Stimulated activated CD8-positive, alpha-beta memory T cell treated with anti-CD3 and anti-CD28 coated beads, Interleukin-4, amount 100 ng/mL, for 4 hours (primary cell): ENCODE measurements at regions not wholly inside any gene's neighbourhood (a gene's known extent, or its start where the extent isn't known, plus 50 kb on each side); places are given as distances from the start of the nearest gene placed in this dataset.

Experiments used
- DNase-seq, 2 donors: peaks; one replicate each; pipeline ENCODE4 v3.0.0-alpha.2; 2020; ENCODE audit warnings: low read depth in 2 of 2, low spot score in 1 of 2

DNA sequence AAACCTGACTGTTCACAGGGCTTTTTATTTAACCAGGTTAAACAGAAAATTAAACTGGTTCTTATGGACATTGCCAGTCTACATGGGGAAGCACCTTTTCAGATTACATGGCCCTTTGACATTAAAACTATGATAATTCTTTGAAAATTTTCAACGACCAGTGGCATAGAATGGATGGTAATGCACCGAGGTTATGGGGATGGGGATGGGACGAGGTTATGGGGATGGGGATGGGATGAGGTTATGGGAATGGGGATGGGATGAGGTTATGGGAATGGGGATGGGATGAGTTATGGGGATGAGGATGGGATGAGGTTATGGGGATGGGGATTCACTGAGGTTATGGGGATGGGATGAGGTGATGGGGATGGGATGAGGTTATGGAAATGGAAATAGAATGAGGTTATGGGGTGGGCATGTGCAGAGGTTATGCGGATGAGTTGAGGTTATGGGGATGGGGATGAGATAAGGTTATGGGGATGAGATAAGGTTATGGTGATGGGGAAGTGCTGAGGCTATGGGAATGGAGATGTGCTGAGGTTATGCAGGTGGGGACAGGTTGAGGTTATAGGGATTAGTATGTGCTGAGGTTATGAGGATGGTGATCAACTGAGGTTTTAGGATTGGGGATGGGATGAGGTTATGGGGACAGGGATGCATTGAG, 541.9 kb downstream of the CDH26 start:
- no peak for DNase-seq

GRCh38 chr20:60501048-60501447, 542.8 kb downstream of the CDH26 start:
- no peak for DNase-seq

DNA sequence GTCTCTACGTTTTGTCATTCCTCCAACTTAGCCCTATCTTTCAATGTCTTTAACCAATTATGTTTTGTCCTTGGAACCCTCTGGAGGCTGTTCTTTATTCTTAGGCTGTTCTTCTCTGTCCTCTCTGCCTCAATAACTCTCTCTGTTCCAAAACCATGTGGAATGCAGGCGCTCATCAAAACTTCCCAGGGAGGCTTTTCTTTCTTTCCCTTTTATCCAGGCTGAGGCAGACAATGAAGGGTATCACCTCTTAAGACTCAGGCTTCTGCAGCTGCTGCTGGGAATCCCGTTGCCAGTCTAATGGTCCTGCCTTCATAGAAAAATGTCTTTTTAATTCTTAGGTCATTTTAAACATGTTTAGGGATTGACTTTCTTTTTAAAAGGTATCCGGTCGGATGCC, 544.7 kb downstream of the CDH26 start:
- no peak for DNase-seq

DNA sequence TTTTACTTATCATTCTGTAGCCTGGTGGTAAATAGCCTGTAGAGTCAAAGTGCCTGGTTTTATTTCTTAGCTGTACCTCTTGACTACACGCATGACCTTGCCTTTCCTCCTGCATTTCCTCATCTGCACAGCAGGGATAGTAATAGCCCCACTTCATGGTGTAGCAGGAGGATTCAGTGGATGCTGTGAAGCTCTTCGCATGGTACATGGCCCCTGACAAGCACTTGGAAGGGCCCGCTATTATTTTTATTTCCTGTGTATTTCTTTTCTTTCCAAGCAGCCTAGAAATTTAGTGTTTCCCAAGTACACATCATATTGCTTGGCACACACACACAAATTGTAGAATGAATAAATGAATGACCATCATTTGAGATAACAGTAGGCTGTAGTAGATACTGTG, 547.2 kb downstream of the CDH26 start:
- no peak for DNase-seq

GRCh38 chr20:60506061-60506460, 547.8 kb downstream of the CDH26 start:
- DNase-seq = no peak

DNA sequence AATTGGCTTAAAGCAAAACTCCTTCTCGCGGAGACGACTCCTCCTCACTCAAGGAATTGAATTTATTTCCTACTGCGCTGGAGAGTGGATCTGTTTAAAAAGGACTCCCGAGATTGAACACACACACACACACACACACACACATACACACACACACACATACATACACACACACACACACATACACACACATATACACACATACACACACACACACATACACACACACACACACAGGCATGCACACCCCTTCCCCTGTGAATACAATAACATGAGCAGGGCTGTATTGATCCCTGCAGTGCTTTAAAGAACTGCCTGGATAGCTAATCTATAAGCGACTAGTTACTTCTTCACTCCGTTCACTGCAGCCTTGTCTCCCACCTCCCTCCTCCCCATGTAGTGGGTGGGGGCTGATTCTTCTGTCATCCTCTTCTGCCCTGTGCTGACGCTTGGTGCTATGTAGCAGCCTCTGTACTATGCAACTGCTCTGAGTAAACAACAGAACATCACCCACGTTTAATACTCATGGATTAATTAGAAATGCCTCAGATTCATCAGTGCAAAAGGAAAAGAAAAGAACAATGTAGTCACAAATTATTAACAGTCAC, 549.0 kb downstream of the CDH26 start:
- no peak for DNase-seq

DNA sequence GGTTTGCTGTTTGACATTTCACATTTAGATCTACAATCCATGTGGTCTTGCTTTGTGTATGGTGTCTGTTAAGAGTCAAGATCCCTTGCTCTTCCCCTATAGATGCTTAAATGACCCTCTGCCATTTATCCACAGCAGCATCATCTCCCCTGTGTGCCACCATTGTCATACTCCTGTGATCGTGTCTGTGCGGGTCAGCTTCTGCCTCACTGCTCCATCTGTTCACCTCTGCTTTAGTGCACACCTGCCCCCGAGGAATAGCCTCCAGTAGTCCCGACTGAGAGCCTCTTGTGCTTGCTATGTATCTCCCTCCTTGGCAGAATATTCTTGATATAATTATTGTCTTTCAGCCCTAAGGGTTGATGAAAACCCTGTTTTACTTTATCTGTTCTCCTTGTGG, 551.2 kb downstream of the CDH26 start:
- DNase-seq = no peak

- DNase-seq = no peak
Measured at GRCh38 chr20:60510356-60510755, 552.1 kb downstream of the CDH26 start.

- no peak for DNase-seq
Measured at GRCh38 chr20:60512443-60512842, 554.2 kb downstream of the CDH26 start.

DNA sequence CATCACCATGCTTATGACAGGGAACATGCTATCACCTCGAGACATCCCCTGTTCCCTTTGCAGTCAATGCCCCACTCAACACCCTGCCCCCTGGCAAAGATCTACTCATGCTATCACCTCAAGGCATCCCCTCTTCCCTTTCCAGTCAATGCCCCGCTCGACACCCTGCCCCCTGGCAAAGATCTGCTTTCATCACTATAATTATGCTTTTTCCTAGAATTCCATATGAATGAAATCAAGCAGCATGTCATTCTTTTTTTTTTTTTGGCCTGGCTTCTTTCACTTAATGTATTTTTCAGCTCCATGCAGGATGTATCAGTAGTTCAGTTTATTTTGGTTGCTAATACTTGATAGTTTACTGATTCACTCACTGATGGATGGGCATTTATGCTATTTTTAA, 554.9 kb downstream of the CDH26 start:
- no peak for DNase-seq

GRCh38 chr20:60516442-60516841, 558.2 kb downstream of the CDH26 start:
- no peak for DNase-seq

DNA sequence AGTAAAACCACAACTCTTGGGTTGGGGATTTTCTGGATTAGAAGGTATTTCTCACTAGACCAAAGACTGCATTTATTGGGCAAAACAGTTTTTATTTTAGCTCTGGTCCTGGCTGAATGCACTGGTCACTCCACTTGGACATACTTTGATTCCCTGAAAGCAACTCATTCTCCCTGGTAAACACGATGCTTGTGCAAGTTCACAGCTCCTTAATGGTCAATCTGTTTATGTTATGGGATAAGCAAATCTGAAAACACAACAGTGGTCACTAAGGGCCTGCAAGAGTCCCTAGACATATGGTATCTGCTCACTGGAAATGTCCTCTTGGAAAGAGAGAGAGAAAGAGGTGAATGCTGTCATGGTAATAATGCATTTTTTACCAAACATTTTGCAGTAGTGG, 559.8 kb downstream of the CDH26 start:
- no peak for DNase-seq

- DNase-seq = no peak
Measured at GRCh38 chr20:60525397-60525796, 567.2 kb downstream of the CDH26 start.

DNA sequence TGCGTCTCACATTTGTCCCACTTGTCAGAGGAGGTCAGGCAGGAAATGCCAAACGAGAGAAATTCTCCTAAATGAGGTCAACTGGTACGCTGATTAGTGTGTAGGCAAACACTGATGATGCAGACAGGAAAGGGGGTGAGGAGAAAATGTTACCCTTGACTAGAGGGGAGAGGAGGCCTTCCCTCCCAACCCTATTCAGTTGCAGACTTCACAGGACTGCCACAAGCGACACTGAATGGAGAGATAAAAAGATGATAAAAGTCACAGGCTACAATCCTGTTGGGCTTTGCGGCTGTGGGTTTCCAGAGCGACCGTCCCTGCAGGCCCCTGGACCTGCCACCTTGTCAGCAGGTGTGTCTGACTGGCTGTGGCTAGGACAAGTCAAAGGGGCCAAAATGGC, 569.4 kb downstream of the CDH26 start:
- DNase-seq = no peak

DNA sequence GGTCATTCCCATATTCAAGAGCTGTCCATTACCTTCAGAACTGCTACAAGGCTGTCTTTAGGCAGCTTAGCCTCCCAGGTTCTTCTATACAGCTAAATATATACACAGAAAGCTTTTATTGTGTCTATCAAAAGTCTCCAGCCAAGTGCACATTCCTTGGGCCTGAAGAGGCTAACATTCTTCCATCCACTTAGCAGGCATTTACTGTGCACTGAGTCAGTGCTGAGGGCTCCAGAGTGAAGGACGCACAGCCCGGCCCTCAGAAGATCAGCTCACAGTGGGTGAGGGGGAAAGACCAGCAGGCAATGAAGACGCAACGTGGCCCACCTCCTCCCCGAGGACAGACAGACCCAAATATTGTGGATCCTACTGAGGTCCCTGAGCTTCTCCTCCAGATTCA, 569.9 kb downstream of the CDH26 start:
- DNase-seq = no peak

DNA sequence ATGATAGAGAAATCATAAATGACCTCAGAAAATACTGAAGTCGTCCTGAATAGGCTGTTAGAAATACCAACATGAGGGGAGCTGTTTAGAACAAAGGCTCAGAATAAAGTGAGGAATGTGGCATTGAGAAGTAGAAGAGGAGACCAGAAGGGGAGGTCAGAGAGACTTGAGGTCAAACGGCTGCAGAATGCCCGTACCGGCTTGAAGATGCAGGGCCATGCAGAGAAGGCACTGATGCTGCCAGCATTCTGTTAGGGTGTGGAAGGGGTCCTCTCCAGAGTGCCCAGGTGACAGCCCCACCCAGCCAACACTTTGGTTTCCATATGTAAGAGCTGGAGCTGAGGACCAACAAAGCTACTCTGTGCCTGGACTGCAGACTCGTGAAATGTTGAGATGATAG, 570.9 kb downstream of the CDH26 start:
- no peak for DNase-seq

GRCh38 chr20:60535211-60535610, 577.0 kb downstream of the CDH26 start:
- no peak for DNase-seq

- no peak for DNase-seq
Measured at GRCh38 chr20:60540591-60540990, 582.4 kb downstream of the CDH26 start.

DNA sequence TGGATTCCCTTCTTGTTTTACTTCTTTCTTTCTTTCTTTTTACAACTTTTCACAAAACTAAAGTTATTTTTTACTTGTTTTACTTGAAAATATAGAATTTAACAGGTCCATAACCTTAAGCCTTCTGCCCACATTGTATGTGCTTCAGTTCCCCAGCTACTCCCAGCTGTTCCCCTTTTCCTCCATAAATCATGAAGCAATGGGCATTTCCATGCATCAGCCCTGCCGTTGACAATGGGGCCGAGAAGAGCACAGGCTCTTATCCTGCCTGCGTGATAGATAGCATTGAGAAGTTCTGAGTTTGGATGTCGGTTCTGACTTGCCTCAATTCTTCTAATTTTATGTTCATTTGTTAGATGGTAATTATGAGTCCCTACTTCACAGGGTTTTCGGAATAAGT, 583.8 kb downstream of the CDH26 start:
- no peak for DNase-seq

GRCh38 chr20:60543598-60543997, 585.4 kb downstream of the CDH26 start:
- DNase-seq = no peak

GRCh38 chr20:60553095-60553494, 594.9 kb downstream of the CDH26 start:
- no peak for DNase-seq

GRCh38 chr20:60558486-60558885, 600.3 kb downstream of the CDH26 start:
- no peak for DNase-seq

- no peak for DNase-seq
Measured at GRCh38 chr20:60559462-60559861, 601.2 kb downstream of the CDH26 start.
